Adrenal gland (tissue), 5 donors: ENCODE measurements at regions not wholly inside any gene's neighbourhood (a gene's known extent, or its start where the extent isn't known, plus 50 kb on each side); places are given as distances from the start of the nearest gene placed in this dataset.

ENCODE experiments used
- POLR2A ChIP-seq, 2 donors: fragments of 450-650 bp; IDR thresholded peaks; one replicate each; pipeline ENCODE4 v1.6.1; 2017; ENCODE audit warnings: antibody characterized with exemption in 2 of 2, mild to moderate bottlenecking in 2 of 2, moderate library complexity in 1 of 2
- TF ChIP-seq, protein P1 (sequence below), 6 experiments: fragments of 450-650 bp in 4 of 6; fragments of 200-600 bp in 2 of 6; sonication (generic) in 1 of 6; IDR thresholded peaks; 1 replicate in 5 of 6; 2 replicates in 1 of 6; pipeline versions ENCODE4 v1.5.1 to v1.8.0; 2016 to 2021; ENCODE audit warnings: antibody characterized with exemption in 6 of 6, mild to moderate bottlenecking in 2 of 6, moderate library complexity in 1 of 6
- donor health status: DM: no; HTN: no; CAD: no.

DNA sequence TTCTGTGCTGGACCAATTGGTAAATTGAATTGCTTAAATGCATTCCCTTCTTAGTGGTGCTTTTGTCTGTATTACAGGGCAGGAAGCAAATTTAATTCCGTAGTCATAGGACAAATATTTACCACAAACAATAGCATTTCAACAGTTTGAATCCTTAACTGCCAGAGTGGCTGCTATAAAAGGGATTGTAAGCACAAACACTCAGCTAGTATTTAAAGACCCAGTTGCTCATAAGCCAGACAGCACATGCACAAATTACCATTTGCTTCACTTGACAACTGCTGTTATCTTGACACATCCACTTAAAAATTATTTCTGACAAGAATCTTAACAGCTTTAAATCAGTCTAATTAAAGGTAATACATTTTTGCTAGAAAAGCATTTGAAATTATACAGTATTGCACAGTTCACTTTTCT, 490.2 kb upstream of the ADAMTS9 start:
- TF ChIP-seq POLR2A (IDR thresholded peaks at IDR 0.05), result no peak
- TF ChIP-seq, protein P1, sequence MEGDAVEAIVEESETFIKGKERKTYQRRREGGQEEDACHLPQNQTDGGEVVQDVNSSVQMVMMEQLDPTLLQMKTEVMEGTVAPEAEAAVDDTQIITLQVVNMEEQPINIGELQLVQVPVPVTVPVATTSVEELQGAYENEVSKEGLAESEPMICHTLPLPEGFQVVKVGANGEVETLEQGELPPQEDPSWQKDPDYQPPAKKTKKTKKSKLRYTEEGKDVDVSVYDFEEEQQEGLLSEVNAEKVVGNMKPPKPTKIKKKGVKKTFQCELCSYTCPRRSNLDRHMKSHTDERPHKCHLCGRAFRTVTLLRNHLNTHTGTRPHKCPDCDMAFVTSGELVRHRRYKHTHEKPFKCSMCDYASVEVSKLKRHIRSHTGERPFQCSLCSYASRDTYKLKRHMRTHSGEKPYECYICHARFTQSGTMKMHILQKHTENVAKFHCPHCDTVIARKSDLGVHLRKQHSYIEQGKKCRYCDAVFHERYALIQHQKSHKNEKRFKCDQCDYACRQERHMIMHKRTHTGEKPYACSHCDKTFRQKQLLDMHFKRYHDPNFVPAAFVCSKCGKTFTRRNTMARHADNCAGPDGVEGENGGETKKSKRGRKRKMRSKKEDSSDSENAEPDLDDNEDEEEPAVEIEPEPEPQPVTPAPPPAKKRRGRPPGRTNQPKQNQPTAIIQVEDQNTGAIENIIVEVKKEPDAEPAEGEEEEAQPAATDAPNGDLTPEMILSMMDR (IDR thresholded peaks at IDR 0.05), result no peak
